ENCODE measurements at regions not wholly inside any gene's neighbourhood (a gene's known extent, or its start where the extent isn't known, plus 50 kb on each side); places are given as distances from the start of the nearest gene placed in this dataset.

DNA sequence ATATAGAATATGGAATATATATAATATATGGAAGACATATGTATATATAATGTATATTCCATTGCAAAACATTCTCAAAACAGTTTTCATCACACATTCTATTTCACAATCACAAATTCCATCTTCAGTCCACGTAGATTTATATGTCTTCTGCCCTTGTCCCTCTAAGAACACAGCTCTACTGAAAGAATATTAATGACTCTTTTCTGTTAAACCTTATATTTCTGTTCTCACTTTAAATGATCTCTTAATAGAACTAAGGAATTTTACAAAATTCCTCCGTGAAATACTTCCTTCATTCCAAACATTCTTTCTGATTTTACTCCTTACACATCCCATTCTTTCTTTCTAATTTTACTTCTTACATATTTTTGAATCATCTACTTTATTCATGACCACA lies 1043.1 kb upstream of the PABPC4L start:
- TF ChIP-seq, protein P1, sequence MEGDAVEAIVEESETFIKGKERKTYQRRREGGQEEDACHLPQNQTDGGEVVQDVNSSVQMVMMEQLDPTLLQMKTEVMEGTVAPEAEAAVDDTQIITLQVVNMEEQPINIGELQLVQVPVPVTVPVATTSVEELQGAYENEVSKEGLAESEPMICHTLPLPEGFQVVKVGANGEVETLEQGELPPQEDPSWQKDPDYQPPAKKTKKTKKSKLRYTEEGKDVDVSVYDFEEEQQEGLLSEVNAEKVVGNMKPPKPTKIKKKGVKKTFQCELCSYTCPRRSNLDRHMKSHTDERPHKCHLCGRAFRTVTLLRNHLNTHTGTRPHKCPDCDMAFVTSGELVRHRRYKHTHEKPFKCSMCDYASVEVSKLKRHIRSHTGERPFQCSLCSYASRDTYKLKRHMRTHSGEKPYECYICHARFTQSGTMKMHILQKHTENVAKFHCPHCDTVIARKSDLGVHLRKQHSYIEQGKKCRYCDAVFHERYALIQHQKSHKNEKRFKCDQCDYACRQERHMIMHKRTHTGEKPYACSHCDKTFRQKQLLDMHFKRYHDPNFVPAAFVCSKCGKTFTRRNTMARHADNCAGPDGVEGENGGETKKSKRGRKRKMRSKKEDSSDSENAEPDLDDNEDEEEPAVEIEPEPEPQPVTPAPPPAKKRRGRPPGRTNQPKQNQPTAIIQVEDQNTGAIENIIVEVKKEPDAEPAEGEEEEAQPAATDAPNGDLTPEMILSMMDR (conservative IDR thresholded peaks at IDR 0.05; ENCODE audit: low read depth, low read length), result no peak
- Histone ChIP-seq H3K79me2 (ENCODE audit: insufficient read depth, low read depth) (no peaks in the 10 kb centered on the region), H3K4me1 (ENCODE audit: low read depth, poor library complexity, severe bottlenecking) (no peaks in the 10 kb centered on the region), H3K27ac (no peak overlapping the region), H2AFZ (ENCODE audit: low read depth) (no peak overlapping the region), H3K27me3 (ENCODE audit: insufficient read depth, low read depth) (no peaks in the 10 kb centered on the region), H3K4me3 (IDR thresholded peaks at IDR 0.05; ENCODE audit: insufficient read depth, low read depth, low read length) (no peak overlapping the region), H4K20me1 (ENCODE audit: insufficient read depth) (no peaks in the 10 kb centered on the region), H3K36me3 (ENCODE audit: insufficient read depth) (no peaks in the 10 kb centered on the region), H3K4me2 (no peak overlapping the region), H3K9ac (no peak overlapping the region)

DNA sequence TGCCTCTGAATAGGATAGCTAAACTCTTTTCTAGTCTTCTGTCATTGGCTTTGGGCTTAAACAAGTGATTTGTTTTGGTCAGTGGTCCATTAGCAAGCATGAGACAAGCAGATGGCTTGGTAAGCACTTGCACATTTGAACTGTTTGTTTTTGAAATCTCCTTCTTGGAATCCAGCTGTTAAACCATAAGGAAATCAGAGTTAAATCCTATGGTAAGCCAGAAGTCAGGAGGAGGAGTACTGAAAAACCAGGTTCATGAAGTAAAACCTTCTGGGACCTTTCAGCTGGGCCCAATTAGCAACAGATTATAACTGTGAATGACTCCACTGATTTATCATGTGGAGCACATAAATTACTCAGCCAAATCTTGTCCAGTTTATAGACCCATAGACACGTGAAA lies 1042.5 kb upstream of the PABPC4L start:
- Histone ChIP-seq H3K27me3 (ENCODE audit: insufficient read depth, low read depth) (no peaks in the 10 kb centered on the region), H3K9ac (no peak overlapping the region), H3K36me3 (ENCODE audit: insufficient read depth) (no peaks in the 10 kb centered on the region), H3K4me2 (no peak overlapping the region), H3K79me2 (ENCODE audit: insufficient read depth, low read depth) (no peaks in the 10 kb centered on the region), H3K4me3 (IDR thresholded peaks at IDR 0.05; ENCODE audit: insufficient read depth, low read depth, low read length) (no peak overlapping the region), H3K27ac (no peak overlapping the region), H3K4me1 (ENCODE audit: low read depth, poor library complexity, severe bottlenecking) (no peaks in the 10 kb centered on the region), H2AFZ (ENCODE audit: low read depth) (no peak overlapping the region), H4K20me1 (ENCODE audit: insufficient read depth) (no peaks in the 10 kb centered on the region)
- TF ChIP-seq, protein P1 (conservative IDR thresholded peaks at IDR 0.05; ENCODE audit: low read depth, low read length), result no peak

DNA sequence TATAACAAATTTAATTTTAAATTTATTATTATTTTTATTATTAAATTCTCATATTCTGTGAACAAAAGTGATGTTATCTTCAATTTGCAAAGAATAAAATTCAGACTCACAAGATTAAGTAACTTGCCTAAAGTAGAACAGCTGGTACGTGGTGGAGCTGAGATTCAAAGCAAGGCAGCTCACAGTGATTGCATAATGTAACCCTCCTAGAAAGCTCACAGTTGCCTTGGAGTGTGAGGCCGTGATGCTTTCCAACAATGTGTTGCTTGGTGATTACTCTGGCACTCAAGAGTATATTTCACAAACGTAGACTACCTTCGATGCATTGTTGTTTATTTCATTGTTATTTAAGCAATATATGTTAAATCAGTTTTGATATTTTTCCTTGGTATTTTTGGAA lies 1039.2 kb upstream of the PABPC4L start:
- H3K4me2 ChIP-seq, result no peak overlapping the region
- no peak overlapping the region for H3K4me3 ChIP-seq (IDR thresholded peaks at IDR 0.05; ENCODE audit: insufficient read depth, low read depth, low read length)
- H2AFZ ChIP-seq (ENCODE audit: low read depth), result no peak overlapping the region
- TF ChIP-seq, protein P1 (conservative IDR thresholded peaks at IDR 0.05; ENCODE audit: low read depth, low read length), result no peak
- no peaks in the 10 kb centered on the region for H3K79me2 ChIP-seq (ENCODE audit: insufficient read depth, low read depth)
- H3K36me3 ChIP-seq (ENCODE audit: insufficient read depth), result no peaks in the 10 kb centered on the region
- no peaks in the 10 kb centered on the region for H4K20me1 ChIP-seq (ENCODE audit: insufficient read depth)
- H3K9ac ChIP-seq, result no peak overlapping the region
- H3K4me1 ChIP-seq (ENCODE audit: low read depth, poor library complexity, severe bottlenecking), result no peaks in the 10 kb centered on the region
- no peak overlapping the region for H3K27ac ChIP-seq
- H3K27me3 ChIP-seq (ENCODE audit: insufficient read depth, low read depth), result no peaks in the 10 kb centered on the region

DNA sequence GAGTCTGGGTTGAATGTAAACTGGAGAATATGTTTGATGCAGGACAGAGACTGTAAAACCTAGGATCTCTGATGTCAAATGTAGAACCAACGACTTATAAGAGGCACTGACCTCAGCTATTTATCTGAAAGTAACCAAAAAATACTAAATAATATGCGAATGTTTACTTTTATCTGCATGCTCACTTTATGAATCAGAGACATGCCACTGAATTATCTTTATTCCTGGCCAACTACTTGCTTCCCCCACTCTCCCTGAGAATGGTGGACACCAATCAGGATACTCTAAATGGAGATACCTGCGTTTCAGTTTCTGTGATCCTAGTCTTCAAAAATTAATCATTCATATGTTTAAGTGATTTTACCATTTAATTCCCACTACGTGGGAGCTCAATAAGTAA lies 1038.4 kb upstream of the PABPC4L start:
- no peaks in the 10 kb centered on the region for H4K20me1 ChIP-seq (ENCODE audit: insufficient read depth)
- no peaks in the 10 kb centered on the region for H3K4me1 ChIP-seq (ENCODE audit: low read depth, poor library complexity, severe bottlenecking)
- H3K27me3 ChIP-seq (ENCODE audit: insufficient read depth, low read depth), result no peaks in the 10 kb centered on the region
- no peak overlapping the region for H2AFZ ChIP-seq (ENCODE audit: low read depth)
- no peaks in the 10 kb centered on the region for H3K36me3 ChIP-seq (ENCODE audit: insufficient read depth)
- no peak overlapping the region for H3K27ac ChIP-seq
- H3K79me2 ChIP-seq (ENCODE audit: insufficient read depth, low read depth), result no peaks in the 10 kb centered on the region
- TF ChIP-seq, protein P1 (conservative IDR thresholded peaks at IDR 0.05; ENCODE audit: low read depth, low read length), result no peak
- H3K4me3 ChIP-seq (IDR thresholded peaks at IDR 0.05; ENCODE audit: insufficient read depth, low read depth, low read length), result no peak overlapping the region
- H3K4me2 ChIP-seq, result no peak overlapping the region
- H3K9ac ChIP-seq, result no peak overlapping the region

DNA sequence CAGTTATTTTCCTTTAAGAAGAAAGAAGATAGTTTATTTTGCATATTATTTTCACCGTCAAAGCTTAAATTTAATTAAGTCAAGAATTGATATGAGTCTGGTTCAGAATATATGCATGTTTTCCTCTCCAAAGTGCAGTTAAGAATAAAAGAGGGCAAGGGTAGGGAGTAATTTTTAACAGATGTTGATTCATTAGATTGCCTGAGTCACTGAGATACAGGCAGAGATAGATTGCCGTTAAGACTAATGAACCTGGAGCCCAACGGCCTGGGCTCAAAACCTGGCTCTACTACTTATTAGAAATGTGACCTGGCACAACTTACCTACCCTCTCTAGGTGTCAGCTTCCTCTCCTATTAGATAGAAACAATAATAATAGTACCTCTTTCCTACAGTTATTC lies 1037.4 kb upstream of the PABPC4L start:
- Histone ChIP-seq H3K27ac (no peak overlapping the region), H3K4me1 (ENCODE audit: low read depth, poor library complexity, severe bottlenecking) (no peaks in the 10 kb centered on the region), H3K36me3 (ENCODE audit: insufficient read depth) (no peaks in the 10 kb centered on the region), H2AFZ (ENCODE audit: low read depth) (no peak overlapping the region), H4K20me1 (ENCODE audit: insufficient read depth) (no peaks in the 10 kb centered on the region), H3K79me2 (ENCODE audit: insufficient read depth, low read depth) (no peaks in the 10 kb centered on the region), H3K27me3 (ENCODE audit: insufficient read depth, low read depth) (no peaks in the 10 kb centered on the region), H3K4me2 (no peak overlapping the region), H3K4me3 (IDR thresholded peaks at IDR 0.05; ENCODE audit: insufficient read depth, low read depth, low read length) (no peak overlapping the region), H3K9ac (no peak overlapping the region)
- TF ChIP-seq, protein P1 (conservative IDR thresholded peaks at IDR 0.05; ENCODE audit: low read depth, low read length), result no peak
